Stimulated activated CD4-positive, alpha-beta T cell treated with anti-CD3 and anti-CD28 coated beads, Interleukin-15, amount 100 ng/mL, for 48 hours (primary cell): ENCODE measurements at regions not wholly inside any gene's neighbourhood (a gene's known extent, or its start where the extent isn't known, plus 50 kb on each side); places are given as distances from the start of the nearest gene placed in this dataset.

Source experiments
- DNase-seq, 2 donors: peaks; one replicate each; pipeline ENCODE4 v3.0.0-alpha.2; 2020; ENCODE audit warnings: low read depth in 2 of 2

DNA sequence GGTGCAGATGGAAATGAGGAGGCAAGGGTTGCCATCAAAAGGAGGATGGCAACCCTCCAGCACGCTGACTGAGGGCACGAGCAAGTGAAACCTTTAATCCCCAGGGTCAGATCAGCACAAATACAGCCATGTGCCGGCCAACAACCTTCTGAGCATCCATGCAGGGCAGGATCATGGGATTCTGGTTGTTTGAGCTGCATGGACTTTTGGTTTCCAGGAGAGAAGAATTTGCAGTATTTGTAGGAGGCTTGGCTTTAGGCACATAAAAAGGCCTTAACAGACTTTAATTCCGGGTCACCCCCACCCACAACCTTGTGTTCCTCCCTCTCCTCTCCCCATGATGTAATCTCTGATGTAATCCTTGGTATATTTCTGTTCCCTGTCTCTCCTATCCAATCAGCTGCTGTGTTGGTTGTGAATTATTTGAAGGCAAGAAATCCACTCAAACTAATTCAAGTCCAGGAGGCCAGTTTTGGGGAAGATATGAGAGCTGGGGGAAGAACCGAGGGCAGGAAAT lies 254.3 kb downstream of the SHQ1 start:
- DNase-seq, result no peak

DNA sequence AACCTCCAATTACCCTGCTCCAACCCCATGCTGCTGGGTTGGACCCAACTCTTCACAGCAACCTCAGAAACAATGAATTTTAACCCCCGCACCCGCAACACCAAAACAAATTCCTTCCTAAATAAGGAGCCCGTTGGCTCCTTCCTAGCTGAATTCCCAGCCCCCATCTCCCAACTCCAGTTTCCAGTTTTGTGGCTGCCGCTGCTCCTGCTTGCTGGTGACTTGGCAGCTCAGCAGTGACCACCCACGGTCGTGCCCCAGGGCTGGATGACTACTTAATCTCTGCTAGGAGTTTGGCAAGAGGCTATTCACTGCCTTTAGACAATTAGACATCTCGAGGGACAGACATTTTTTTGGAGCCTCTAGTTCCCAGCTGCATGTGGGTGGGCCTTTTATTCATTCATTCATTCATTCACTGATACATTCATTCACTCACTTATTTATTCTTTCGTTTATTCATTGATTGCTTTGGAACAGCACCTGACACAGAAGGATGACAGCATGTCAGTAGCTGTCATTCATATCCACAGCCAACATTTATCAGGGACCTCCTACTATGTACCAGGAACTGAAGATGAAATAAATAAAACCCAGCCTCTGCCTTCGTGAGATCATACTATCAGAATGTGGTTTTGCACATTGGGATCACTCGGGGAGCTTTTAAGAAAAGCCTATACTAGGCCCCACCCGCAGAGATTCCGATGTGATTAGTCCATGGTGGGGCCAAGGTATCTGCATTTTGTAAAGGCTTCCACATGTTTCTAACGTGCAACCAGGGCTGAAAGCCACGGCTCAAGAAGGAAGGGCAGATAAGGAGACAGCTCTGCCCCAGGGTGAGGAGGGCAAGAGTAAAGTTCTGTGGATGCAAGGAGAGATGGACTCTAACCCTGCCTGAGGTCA lies 256.5 kb downstream of the SHQ1 start:
- no peak for DNase-seq

DNA sequence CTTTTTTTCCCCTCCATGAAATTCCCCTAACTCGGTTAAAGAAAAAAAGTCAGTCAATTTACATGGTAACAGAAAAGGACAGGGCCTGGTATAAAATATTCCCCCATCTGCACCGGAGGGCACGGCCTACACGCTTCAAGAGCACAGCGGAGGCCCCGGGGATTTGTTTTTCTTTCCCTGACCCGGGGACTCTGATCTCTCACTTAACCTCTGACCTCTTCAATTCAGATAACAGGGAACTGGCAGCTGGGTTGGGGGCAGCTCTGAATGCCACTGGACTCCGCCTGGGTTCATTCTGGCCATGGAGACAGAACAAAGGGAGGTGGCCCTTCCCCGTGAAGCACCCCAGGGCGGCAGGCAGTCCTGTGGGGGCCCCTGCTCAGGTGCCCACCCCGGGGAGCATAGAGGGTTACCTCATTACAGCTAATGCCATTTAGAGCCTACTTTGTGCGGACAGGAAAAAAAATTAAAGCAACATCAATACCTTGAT lies 257.5 kb downstream of the SHQ1 start:
- no peak for DNase-seq

DNA sequence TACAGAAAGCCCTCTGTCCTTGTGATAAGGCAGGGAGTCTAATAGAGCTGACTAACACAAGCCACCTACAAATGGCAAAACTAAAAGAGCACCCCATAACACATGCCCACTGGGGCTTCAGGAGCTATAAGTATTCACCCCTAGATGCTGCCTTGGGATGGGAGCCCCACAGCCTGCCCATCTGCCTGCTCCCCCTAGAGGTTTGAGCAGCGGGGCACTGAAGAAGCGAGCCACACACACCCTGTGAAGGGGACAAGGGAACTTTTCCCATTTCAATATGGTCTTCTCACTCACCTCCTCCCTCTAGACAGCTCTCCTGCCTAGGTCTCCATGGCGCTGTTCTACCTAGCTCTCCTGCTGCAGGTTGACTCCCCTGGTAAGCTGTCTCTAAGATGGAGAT lies 261.0 kb downstream of the SHQ1 start:
- no peak for DNase-seq

DNA sequence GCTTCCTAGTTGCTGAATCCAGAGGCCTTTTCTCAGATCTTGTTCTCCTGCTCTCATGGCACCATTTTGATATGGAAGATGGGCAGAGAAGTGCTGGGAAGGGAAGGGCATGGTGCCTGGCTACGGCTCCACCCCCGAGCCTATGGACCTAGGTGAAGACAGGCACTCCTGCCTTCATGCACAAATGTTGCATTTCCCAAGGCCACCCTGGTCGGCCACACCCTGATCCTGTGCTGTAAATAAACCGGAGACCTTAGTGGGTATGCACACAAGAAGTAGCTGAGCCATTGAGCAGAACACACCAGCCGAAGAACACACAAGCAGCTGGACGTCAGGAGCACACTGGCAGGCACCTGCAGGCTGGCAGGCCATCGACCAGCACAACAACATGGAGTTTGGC lies 261.6 kb downstream of the SHQ1 start:
- no peak for DNase-seq

DNA sequence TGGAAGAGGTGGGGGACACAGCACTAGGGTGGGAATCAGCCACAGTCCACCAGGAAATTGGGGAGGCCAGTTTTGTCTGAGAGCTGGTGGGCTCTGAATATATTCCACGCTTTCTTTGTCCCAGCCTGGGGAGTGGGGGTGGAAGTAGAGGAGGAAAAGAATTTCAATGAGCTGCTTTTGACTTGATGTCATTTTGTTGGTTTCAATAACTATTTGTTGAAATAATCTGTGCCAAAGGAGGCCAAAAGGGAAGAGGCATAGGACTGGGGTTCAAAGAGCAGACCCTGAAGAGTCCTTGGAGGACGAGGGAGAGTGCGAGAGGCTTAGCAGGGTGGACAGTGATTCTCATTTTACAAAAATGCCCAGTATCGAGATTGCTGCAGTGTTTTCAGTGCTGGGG lies 262.3 kb downstream of the SHQ1 start:
- no peak for DNase-seq

DNA sequence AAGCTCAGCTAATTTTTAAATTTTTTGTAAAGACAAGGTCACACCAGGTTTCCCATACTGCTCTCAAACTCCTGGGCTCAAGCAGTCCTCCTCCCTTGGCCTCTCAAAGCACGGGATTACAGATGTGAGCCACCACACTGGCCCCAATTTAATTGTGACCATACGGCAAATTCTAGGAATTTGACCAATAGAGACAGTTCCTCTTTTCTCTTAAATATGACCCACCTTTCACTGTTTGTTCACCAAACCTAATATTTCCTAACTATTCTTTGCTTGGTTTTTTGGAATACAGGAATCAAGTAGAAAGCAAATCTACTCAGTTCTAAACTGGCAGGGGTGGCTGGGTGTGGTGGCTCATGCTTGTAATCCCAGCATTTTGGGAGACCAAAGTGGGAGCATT lies 264.0 kb downstream of the SHQ1 start:
- DNase-seq, result no peak

DNA sequence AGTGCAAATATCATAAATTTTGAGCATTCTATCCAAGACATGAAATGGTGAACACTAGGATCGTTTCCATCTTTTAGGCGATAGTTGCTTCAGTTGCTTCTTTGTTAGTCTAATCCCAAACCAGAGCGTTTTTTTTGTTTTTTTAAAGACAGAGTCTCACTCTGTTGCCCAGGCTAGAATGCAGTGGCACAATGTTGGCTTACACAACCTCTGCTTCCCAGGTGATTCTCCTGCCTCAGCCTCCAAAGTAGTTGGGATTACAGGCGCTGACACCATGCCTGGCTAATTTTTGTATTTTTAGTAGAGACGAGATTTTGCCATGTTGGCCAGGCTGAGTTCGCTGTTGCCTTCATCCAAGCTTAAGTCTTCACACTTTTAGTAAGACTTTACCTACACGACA lies 265.3 kb downstream of the SHQ1 start:
- no peak for DNase-seq

DNA sequence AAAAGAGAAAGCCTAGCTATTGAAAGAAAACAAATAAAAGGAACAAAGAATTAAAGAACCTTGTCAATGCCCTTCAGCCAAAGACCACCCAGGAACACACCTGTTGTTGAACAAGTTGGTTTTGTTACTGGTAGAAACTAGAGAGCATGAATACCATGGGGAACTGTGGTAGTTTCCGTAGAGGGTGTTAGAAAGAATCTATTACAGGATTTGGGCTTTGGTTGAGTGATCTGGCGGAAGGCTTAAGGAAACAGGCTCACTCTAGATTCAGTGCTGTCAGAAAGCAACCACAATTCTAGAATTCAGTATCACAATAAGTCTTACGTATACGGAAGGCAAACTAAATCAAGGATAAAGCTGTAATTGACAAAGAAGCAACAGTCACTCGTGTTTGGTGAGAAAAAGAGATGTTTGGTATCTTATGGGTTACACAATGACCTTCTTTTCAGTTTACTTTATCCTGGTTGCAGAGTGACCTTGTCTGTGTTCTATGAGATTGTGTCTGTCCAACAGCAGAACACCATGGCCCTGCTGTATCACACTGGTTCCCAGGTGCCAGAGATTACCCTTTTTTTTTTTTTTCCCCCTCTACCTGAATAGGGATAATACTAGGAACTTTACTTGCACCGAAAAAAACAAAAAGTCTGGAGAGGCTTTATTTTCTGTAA lies 265.9 kb downstream of the SHQ1 start:
- no peak for DNase-seq

DNA sequence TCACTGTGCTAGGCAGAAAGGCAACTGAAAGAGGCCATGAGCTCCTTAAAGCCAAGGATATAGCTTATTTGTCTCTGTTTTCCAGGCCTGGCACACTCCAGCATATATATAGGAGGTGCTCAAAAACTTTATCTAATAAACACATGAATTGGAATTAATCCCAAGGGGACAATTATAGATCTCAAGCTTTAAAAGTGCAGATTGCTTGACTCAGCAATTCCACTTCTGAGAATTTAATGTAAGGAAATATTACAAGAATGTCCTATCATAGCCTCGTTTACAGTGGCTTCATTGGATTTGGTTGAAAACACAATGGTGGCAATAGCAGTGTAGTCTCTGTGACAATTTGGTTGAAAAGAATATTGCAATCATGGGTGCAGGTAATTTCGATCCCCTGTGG lies 267.3 kb downstream of the SHQ1 start:
- DNase-seq, result no peak

DNA sequence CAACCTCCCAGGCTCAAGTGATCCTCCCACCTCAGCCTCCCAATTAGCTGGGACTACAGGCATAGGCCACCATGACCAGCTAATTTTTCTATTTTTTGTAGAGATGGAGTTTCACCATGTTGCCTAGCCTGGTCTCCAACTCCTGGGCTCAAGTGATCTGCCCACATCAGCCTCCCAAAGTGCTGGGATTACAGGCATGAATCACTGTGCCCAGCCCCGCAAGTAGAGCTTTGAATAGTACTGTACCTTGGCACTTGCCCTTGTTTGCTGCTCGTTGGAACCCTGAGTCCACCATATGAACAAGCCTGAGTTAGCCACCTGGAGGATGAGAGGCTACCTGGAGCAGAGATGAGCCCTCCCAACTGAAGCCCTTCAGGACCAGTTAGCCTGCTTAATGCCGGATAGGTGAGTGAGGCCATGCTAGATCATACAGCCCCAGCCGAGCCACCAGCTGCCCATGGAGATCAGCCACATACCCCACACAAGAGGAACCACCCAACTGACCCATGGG lies 267.9 kb downstream of the SHQ1 start:
- no peak for DNase-seq

DNA sequence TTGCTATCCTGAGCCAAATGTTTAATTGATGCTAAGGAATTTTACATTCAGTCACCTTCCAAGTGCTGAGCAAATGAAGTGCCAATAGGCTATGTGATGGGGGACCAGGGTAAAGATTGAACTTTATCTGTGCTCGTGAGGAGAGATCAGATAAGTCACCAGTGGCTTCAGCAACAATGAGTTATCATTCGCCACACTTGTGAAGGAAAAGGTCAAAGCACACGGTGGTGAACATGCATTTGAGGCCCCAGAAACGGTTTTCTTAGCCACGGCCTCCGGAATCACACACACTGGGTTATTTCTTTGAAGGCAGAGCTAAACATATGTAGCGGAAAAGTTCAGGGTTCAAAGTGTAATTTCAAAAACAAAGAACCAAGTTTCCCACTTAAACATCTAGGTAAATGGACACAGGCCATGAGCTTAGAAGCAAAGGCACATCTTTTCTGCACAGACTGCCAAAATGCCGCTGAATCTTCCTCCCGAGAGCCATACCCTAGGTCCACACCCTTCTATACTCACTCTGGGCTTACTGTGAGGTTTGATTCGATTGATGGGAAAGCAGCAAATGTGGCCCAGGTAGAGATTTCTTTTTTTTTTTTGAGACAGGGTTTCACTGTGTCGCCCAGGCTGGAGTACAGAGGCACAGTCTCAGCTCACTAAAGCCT lies 268.5 kb downstream of the SHQ1 start:
- no peak for DNase-seq

DNA sequence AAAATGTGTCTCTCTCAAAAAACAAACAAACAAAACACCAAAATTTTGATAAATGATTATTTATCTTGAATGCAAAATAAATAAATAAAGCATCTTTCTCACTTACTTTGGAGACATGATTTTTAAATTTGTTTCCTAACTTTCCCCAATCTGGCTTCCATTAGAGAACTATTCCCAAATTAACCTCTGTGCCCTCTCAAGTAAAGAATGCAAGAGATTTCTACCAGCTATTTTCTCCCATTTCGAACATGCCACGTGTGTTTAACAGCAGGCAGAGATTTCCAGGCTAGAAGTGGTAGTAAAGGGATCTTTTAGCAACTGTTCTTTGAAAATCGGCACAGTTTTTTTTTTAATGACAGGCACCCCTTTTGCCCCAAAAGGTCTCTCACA lies 269.1 kb downstream of the SHQ1 start:
- DNase-seq, result no peak

DNA sequence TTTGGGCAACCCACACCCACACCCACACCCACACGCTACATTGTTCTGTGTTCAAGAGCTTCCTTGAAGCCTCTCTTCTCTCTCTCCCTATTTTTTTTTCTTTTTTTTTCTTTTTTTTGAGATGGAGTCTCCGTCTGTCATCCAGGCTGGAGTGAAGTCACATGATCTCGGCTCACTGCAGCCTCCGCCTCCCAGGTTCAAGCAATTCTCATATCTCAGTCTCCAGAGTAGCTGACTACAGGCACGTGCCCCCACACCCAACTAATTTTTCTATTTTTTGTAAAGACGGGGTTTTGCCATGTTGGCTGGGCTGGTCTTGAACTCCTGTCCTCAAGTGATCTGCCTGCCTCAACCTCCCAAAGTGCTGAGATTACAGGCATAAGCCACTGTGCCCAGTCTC lies 271.1 kb downstream of the SHQ1 start:
- DNase-seq, result no peak

DNA sequence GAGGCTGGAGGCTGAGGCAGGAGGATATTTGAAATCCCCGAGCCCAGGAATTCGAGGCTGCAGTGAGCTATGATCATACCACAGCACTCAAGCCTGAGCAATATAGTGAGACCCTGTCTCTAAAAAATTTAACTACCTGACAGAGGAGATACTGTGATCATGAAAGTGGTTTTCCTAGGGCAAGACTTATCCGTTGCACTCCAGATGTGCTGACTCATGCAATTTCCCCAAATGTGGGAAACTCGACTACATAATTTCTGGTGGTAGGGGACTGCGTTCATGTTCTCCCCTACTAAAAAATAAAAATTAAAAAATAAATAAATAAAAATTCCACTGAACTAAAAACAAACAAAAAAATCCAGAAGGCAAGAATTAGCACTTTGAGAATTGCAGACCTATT lies 271.7 kb downstream of the SHQ1 start:
- no peak for DNase-seq

DNA sequence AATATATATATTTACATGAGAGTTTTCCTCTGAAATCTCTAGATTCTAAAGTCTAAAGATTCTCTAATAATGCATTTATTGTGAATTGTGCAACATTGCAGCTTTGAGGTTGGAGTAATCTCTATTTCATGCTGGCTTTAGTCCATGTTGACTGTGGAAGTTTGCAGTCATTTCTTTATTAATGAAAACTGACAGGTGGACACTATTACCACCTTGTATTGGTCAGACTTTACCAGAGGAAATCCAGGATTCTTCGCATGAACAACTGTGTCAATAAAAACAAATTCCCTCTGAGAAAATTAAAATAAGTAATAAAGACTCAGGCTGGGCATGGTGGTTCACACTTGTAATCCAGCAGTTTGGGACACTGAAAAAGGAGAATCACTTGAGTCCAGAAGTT lies 274.1 kb downstream of the SHQ1 start:
- DNase-seq, result no peak

DNA sequence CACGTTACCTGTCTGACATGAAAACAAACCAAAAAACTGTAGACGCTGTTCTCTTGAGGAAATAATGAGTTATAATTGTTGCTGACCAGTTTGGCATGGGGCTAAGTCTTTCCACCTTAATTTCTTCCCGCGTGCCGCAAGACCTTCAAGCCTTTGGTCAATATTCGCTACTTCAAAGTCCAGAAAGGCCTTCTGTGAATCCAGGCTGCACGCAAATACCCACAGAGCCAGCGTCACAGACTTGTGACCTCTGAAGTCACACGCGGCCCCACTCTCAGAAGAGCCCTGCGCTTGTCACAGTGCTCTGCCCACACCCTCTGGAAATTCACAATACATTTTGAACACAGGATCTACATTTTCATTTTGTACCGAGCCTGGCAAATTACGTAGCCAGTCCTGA lies 275.2 kb downstream of the SHQ1 start:
- DNase-seq, result no peak

DNA sequence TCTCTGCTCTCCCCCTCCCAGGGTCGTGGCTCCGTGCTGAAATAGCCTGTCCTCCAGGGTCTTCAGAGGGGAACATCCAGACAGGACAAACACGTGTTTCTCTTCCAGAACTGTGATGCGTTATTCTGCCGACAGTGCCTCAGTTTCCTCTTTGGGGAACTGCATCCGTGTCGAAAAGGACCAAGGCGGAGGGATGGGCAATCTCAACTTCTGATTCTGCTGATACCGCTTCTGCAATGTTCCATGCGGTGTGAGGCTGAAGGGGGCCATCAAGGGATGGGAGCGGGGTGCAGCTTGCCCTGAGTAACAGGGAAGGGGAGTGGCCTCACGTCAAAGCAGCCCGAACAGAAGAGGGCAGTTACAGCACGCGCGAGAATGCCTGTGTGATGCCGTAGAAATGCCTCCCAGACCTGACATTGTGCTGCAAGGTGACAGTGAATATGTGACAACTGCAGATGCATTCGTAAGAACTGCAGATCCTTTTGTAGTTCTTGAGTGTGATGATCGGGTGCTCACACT lies 275.7 kb downstream of the SHQ1 start:
- DNase-seq, result no peak

DNA sequence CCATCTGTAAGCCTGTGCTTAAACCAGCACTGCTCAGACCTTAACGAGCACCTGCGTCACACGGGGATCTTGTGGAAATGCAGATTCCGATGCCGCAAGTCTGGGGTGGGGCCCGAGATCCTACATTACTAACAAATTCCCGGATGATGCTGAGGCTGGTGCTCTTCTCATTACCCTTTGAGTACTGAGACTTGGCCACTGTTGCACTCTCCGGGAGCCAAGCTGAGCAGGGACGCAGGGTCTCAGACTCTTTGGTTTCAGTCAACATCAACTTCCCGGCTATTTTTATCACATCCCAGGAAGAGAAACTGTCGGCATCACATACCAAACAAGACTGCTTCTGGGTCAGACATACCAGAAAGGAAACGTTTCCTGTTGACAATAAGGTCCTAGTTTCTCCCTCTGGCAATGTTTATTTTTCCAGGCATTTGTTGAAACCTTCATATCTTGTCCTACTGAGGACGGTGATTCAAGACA lies 276.6 kb downstream of the SHQ1 start:
- no peak for DNase-seq

DNA sequence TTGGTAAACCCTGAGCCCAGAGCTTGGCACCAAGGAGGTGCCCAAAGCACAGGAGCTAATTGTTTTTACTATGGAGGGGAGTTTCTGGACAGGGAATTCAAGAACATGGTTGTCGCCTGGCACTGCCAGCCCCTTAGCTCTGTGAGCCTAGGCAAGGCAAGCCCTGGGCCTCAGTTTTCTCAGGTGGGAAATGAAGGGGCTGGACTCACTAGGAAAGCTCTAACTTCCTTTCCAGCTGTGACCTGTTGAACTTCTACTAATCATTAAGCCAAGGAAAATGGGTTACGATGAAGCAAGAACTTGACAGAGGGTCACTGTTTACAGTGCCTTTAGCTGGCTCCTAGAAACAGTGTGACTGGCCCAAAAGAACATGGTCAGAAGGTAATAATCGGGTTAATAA lies 277.2 kb downstream of the SHQ1 start:
- DNase-seq, result no peak

DNA sequence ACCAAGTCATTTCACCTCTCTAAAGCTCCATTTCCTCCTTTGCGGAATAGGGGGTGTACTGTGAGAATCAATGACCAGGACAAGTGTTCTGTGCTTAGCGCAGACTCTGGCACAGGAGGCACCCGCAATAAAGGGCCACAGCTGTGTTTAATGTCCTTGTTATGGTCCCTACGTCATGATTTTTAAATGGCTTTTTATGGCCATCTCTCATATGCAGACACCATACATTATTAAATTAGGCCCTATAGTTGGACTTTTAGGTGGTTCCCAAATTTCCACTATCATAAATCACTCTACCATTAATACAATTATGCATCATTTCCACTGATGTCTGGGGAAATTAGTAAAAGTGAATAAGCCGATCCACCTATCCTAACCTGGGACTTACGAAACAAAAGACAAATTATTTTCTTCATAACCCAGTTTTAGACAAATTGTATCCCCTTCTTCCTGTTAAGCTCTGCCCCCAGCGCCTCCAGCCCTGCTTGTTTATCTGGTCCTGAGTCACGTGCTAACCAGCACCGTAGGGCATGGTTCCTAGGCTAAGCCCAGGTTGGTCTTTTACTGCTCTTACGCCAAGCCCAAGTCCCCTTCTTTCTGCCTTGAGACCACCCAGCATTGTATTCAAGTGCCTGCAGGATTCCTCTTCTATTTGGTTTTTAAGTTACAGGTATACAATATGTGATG lies 278.3 kb downstream of the SHQ1 start:
- DNase-seq, result no peak
